HS-5 (cell line): ENCODE measurements at regions not wholly inside any gene's neighbourhood (a gene's known extent, or its start where the extent isn't known, plus 50 kb on each side); places are given as distances from the start of the nearest gene placed in this dataset.

Experiments
- DNase-seq: peaks from one replicate; pipeline ENCODE4 v3.0.0-alpha.2; 2012; ENCODE audit warnings: low read depth

DNA sequence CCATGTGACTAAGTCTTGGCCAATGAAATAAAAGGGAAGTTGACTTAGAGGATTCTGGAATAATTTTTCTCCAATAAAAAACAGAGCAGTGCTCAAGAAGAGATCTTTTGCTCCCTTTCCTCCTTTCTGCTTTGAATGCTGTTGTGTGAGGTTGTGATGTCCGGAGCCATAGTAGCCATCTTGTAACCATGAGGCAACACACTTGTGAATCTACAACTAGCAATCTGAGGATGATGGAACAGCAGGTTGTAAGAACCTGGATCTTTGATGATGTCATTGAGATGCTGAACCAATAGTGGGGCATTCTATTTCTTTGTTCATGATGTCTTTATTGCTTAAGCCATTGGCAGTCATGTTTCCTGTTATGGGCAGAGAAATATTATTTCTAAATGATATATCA is 230.0 kb upstream of the SRRM4 start:
- DNase-seq: no peak

DNA sequence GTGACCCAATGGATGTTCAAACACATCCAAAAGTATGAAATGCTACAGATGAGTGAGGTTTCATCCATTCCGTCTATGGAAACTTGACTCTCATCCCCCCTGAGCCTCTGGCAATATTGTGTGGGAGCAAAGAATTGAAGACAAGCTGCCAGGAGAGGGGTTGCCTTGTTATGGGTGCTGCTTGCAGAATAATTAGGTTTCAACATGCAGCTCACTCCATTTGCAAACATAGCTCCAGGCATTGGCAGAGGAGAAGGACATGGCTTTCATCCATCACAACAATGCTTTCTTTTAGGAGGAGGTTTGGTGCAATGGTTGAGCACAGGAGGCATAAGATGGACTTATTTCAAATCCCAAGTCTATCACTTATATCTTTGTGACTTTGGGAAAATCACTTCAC is 220.7 kb upstream of the SRRM4 start:
- DNase-seq: no peak

DNA sequence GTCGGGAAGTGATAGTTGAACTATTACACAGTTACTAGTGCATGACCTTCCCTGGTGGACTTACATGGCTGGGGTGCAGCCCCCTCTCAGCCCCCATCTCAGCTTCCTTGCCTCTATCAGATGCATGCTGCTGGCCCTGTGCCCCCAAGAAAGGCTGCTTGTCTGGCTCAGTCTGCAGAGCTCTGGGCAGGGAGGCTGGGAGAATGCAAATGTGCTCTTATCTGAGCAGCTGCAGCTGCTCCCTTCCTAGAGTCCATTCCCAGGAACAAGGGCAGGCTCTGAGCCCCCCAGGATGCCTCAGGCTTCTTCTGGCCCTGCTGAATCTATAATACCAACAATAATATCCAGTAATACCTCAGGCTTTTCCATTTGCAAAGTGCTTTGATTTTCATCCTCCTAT is 218.1 kb upstream of the SRRM4 start:
- no peak for DNase-seq

DNA sequence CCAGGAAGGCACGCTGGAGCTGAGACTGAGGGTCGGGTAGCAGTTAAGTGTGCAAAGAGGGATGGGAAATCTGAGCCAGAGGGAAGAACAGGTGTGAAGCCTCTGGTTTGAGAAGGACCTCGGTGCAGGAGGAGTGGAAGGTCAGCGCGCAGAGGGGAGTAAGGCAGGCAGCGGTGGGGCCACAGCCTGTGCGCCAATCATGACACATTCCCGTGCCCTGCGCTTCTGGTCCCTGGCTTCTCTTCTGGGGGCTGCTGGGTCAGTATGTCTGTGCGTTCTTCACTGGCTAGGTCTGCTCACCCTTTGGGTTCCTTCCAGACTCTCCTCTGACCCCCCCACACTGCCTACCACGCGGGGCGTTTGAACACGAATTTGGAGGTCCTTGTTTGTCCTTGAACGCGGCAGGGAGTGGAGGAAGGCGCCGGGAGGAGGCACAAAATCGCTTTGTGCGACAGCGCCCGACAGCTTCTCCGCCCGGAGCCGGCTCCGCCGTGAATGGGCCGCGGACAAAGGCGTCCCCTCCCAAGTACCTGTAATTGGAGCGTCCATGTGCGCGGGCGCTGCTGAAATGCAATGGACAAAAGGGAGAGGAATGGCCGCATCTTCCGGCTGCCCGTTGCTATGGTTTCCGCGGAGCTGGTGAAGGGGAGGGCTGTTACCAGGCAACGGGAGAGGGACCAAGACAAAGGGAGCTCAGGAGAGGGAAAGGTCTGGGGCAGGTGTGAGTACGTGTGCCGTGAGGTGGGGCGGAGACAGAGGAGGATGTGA is 207.2 kb upstream of the SRRM4 start:
- no peak for DNase-seq

DNA sequence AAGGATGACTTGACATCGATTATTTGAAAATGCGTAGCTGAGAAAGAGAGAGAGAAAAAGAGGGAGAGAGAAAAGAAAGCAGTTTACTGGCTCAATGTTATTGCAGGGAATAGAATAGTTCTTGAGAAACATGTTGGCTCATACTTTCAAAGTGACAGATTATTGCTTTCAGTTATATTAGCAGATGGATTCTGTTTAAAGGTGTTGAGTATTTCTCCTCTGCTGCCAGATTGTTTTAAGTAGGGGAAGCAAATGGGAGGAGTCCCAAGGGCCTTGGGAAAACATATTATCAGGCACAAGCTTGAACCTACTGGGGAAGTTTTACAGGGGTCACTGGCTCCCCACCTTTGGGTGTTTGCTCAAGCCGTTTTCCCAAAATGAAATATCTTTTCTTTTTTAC is 203.8 kb upstream of the SRRM4 start:
- DNase-seq: no peak

DNA sequence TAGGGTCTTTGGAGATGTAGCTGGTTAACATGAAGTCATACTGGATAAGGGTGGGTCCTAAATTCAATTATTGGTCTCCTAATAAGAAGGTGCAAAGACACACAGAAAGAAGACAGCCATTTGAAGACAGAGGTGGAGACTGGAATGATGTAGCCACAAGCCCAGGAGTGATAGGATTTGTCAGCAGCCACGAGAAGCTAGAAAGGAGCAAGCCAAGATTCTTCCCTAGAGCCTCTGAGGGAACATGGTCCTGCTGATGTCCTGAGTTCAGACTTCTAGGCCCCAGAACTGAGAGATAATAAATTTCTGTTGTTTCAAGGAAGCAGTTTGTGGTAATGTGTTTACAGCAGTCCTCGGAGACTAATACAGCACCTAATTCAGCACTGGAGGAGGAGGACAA is 203.3 kb upstream of the SRRM4 start:
- DNase-seq: no peak

DNA sequence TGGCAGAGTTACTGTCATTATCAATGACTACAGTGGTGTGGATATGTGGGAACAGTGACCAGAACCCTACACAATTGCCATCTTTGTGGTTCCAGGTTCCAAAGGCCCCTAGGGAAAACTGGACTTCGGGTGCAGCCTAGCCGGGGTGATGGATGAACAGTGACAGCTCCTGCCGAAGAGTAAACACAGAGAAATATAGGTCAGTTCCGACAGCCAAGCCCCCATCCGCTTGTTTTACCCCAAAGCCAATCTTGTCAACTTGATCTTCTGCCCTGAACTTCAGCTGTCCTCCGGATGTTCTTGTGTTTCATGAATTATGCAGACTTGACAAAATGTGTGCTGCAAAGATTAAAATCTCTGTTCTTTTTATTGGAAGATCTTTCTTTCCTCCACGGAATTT is 200.4 kb upstream of the SRRM4 start:
- no peak for DNase-seq

DNA sequence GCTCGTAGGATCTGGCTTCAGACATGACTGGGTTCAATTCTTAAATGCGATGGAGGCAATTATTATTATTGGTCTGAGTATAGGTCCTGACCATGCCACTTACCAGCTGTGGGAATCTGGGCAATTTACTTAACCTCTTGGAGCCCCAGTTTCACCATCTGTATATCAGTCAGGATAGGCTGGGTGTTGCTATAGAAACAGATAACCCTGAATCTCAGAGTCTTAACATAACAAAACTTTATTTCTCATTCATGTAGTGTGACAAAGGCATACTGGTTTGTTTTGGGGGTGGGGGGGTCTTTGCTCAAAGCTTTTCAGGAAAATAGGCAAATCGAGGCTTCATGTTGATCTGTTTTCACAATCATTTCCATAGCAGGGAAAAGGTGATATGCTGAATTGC is 199.6 kb upstream of the SRRM4 start:
- DNase-seq: no peak

DNA sequence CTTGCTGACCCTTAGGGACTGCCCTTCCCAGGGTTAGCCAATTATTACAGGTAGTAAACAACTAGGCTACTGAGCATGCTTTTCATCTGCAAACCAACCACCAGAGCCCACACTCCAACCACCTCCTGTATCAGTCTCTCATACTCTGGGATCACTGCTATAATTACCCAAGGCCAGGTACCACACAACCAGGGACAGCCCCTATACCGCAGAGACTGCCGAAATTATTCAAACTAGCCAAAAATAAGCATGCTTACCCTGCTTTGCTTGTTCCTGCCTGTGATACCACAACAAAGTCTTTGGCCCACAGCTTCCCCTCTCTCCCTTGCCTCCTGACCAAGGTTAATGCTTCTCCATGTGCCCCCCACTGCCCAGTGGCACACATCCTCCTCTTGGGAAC is 197.6 kb upstream of the SRRM4 start:
- no peak for DNase-seq

DNA sequence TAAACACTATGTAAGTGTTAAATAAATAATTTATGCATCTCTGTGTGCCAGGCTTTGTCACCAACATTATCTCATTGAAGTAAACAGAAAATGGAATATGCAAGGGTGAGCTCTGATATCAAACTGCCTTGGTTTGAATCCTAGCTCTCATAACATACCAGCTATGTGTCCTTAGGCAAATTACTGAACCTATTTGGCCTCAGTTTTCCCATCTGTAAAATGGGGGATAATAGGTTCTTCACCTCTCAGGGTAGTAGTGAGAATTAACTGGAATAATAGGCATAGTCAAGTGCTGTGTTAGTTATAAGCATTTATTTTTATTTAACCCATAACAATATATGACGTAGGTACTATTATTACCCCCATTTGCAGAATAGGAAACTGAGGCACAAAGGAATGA is 190.8 kb upstream of the SRRM4 start:
- DNase-seq: no peak

DNA sequence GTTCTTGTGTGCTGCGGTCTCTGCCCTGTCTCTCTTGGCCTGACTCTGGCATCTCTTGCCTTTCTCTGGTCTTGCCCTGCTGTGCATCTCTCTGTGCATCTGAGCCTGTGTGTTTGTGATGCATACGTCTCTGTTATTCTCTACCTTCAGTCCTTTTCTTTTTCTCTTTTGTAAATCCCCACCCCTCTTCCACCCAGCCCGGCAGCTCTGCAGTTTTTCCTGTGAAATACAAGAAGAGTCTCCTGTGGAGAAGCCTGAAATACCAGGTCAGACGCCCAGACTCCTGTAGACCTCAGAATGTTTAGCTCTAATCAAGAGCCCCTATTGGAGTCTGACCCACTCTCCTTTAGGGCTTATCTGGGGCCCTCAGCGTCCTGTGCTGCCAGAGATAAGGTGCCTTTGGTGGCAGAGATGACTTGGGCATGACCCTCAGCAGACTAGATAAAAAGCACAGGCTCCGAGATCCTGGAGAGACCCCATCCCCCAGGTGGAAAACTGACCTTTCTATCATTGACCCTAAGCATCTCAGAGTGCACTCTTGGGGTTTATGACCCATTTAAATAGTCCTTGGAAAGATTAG is 167.5 kb upstream of the SRRM4 start:
- DNase-seq: no peak

DNA sequence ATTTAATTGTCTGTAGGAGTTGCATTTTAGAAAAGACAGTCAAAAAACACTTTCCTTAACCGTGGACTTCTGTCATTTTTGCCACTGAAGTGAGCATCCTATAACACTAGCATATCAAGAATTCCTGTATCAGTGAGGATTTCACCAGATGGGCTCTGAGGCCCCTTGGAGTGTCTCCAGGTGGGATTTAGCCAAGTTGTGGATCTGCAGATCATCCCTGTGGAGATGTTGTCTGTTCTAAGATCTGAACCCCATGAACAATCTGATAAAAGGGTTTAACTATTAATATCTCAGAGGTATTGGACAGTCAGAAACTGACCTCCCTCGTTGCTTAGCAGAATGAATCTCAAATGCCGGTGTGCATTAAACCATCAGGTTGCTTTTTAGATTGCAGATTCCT is 165.0 kb upstream of the SRRM4 start:
- no peak for DNase-seq

DNA sequence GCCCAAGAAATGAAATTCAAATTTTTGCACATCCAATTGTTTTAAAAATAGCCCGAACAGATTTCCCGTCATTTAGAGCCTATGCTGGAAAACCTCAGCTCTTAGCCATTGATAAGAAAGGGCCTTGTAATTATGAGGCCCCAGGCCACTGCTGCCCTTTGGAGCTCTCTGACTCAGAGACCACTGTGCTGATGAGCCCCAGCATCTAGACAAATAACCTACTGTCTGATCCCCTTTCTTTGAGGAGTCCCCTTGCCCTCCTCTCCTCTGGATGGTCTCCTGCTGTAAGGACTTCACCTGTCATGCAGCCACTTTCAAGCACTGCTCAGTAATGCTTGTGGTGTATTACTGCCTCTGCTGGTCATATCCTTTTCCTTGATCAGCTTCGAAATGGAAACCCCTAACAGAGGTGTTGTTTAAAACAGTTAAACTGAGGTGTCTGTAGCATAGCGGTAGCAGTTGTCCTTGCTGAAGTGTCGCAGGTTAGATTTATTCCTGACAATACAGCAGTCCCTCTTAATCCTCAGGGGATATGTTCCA is 159.9 kb upstream of the SRRM4 start:
- no peak for DNase-seq

DNA sequence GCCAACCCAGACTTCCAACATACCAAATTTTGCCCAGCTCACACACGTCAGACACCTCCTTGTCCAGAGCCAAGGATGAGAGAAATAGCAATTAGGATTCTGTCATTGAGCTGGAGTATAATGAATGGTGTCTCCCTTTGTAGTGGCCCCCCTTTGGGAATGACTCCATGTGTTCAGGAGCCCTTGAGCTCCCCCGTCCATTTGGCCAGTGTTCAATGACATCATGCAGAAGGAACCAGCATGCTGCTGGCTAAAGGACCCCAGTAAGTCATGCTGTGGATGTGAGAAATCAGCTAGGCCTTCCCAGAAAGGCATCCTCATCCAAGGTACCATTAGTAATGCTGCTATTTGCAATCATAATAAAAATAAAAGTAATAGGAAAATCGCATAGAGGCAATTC is 158.8 kb upstream of the SRRM4 start:
- no peak for DNase-seq

DNA sequence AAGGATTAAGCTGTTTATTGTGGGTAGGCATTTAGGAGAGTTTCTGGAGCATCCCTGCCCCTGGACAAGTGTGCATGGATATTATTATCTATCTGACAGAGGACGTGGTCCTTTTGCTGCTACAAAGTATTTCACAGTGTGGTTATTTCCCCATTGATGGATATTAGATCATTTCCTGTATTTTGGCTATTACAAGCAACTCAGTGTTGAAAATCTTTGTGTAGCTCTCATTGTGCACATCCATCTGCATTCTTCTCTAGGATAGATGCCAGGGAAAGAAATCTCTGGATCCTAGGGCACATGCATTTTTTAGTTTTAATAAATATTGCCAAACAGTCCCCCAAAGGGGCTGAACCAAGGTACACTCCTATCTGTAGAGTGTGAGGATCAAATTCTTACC is 154.3 kb upstream of the SRRM4 start:
- no peak for DNase-seq

DNA sequence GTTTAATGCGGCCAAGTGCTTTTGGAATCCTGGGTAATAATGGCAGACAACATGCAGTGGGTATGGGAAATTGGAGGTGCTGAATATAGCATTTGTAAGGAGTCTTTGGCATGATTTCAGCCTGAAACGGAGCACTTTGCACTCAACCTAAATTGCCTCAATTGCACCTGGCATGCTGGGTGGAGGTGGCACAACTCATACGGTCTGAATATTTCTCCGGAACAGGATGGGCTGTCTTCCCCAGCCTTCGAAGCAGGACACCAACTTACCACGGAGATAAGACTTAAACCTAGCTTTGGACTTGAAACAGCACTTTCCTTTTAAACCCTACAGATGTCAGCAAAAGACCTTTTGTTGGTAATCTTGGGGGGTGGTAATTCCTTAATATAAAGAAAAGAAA is 153.7 kb upstream of the SRRM4 start:
- DNase-seq: no peak

DNA sequence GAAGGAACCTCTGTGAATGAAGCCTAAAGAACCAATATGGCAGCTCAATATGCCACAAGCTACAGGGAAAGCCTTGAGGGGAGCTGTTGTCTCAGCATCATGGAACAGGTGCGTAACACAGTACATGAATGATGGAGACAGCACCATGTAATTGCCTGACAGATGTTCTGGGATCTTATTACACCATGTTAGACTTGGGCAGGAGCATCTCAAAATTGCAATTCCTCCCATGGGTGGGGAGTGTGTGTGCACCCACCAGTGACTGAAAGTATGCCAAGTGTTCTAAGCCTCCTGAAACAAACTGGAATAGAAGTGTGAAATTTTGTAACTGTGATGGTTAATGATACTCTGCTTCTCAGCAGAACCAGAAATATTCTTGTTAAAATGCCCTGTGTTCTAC is 151.0 kb upstream of the SRRM4 start:
- DNase-seq: no peak

DNA sequence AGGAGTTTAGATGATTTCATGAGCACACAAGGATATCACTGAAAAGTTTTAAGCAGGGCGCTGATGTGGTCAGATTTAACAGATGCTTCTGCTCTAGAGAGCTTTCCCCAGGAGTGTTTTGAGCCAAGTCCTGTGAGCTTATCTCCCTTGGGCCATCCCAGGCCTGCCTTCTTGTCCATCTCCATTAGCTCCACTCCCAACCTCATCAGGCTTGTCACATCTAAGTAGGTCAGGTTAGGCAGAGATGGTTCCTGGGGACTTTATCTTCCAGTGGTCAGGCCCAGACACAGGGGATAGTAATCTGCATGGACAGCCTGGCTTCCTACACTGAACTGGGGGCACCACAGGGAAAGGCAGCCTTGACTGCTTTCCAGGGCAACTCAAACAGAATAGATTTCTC is 145.4 kb upstream of the SRRM4 start:
- no peak for DNase-seq

DNA sequence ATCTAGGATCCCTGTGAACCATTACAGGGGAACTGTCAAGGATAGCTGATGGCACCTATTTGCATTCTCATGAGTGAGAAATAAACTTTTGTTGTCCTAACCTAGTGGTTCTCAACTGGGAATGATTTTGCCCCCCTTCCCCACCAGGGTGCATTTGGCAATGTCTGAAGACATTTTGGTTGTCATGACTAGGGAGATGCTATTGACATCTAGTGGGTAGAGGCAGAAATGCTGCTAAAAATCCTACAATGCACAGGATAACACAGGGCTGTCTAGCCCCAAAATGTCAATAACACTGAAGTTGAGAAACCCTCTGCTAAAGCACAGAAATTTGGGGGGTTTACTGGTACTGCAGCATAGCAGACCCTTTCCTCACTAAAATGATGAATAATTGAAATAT is 140.9 kb upstream of the SRRM4 start:
- no peak for DNase-seq

DNA sequence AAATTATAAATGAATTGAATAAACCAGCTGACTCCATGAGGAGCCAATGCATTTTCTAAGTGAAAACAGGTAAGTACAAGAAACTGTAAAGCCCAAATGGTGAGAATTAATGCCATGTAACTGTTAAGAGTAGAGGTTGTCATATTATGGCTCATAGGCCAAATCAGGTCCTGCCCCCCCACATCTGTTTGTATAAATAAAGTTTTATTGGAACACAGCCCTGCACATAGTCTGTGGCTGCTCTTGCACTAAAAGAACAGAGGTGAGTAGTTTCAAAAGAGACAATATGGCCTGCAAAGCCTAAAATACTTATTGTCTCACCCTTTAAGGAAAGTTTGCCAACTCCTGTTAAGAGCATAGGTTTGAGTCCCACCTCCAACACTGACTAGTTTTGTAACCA is 140.5 kb upstream of the SRRM4 start:
- no peak for DNase-seq

DNA sequence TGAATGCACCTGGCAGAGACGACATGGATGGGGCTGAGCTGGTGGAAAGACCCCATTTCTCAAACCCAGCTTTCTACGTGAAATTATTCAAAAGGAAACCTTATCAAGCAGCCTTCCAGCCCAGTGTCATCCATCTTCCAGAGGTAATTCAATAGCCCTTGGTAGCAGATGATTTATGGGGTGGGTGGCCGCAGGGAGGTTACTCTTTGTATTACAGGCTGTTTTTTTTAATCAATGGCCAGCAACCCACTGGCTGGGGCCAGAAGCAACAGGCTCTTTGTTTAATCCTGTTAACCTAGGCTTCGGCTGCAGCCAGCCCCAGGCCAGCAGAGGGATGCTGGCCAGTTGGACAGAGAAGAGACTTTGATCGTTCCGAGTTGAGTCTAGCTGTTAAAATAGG is 139.8 kb upstream of the SRRM4 start:
- no peak for DNase-seq

DNA sequence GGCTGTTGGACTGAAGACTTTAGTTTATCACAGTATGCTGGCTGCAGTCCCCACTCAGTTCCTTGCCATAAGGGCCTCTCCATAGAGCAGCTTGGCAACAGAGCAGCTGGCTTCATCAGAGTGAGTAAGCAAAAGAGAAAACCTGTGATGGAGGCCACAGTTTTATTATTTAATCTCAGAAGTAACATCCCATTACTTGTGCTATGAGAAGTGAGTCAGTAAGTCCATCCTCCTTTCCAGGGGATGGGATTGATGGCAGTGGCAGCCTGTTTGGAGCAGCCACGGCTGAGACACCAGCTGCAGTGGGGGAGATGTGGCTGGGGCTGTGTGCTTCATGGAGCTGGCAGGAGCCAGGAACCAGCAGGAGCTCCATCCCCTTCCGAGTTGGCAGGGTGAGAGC is 138.5 kb upstream of the SRRM4 start:
- no peak for DNase-seq

DNA sequence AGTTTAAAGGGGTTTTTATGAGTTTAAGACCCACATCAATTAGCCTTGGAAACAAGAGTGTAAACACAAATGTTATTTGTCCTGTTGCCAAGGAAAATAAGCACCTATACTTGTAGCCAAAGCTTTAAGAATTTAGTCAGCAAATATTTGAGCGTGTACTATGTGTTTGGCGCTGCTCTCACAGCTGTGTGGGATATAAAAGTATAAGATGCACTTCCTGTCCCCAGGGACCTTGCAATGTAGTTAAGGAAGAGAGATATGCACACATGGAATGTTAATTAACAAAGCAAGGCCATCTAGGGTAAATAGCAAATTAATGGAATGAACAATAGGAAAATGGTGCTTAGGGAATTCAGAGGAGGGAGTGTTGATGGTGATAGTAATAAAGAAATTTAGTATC is 134.9 kb upstream of the SRRM4 start:
- DNase-seq: no peak

DNA sequence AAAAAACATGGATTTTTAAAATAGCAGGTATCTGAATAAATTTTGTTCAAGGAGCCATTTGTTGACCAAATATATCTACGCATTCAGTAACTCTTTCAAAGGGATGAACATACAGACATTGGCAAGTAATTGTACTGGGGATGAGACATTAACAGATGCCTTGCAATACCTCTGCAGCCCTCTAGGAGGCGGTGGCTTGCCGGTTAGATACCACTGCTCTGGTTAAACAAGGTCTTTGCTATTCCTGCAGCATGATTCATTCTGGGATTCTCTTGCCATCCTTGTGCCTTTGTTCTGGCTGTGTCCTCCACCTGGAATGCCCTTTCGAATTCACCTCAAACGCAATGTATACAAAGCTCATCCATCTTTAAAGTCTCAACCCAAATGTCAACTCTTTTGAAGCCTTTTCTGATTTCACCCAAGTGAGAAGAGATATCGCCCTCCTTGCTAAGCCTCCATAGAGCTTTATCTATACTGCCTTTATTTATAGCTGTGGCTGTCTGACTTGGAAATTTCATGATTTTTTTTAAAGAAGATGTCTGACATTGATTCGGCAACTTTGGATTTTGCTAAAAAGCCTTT is 131.0 kb upstream of the SRRM4 start:
- no peak for DNase-seq
